Right atrium auricular region (tissue), 2 donors: ENCODE measurements at regions not wholly inside any gene's neighbourhood (a gene's known extent, or its start where the extent isn't known, plus 50 kb on each side); places are given as distances from the start of the nearest gene placed in this dataset.
A peak's percentile ranks its signal among the peaks of the same experiment; 100 is the strongest.

Source experiments
- DNase-seq: peaks from one replicate; pipeline ENCODE4 v3.0.0-alpha.2; 2019; ENCODE audit warnings: low spot score
- H3K27ac ChIP-seq, 2 donors: fragments of 200-600 bp; sonication (generic); 1 replicate in 1 of 2; 2 replicates in 1 of 2; pipeline ENCODE4 v1.5.1; 2016 to 2019
- H3K27me3 ChIP-seq, 2 donors: fragments of 200-600 bp; sonication (generic); one replicate each; pipeline versions ENCODE4 v1.5.1 to v1.6.0; 2017 to 2019
- H3K36me3 ChIP-seq: fragments of 200-600 bp; sonication (generic); one replicate; pipeline ENCODE4 v1.5.1; 2016
- H3K4me1 ChIP-seq, 2 donors: fragments of 200-600 bp; sonication (generic); one replicate each; pipeline versions ENCODE4 v1.5.1 to v1.6.0; 2017 to 2019
- H3K4me3 ChIP-seq, 2 donors: fragments of 200-600 bp; sonication (generic); 1 replicate in 1 of 2; 2 replicates in 1 of 2; pipeline ENCODE4 v1.5.1; 2017 to 2019; ENCODE audit warnings: mild to moderate bottlenecking in 1 of 2, moderate library complexity in 1 of 2
- H3K9me3 ChIP-seq, 2 donors: fragments of 200-600 bp; sonication (generic); one replicate each; pipeline ENCODE4 v1.5.1; 2019
- TF ChIP-seq, protein P1 (sequence below), 2 donors: fragments of 200-600 bp; sonication (generic); IDR thresholded peaks; one replicate each; pipeline ENCODE4 v1.5.1; 2019; ENCODE audit warnings: antibody characterized with exemption in 2 of 2

GRCh38 chr6:20325641-20326421 is 75.8 kb upstream of the E2F3 start:
- no peaks in the 10 kb centered on the region for H3K36me3 ChIP-seq
- no peak overlapping the region for H3K4me3 ChIP-seq
- no peak overlapping the region for H3K27ac ChIP-seq

GRCh38 chr6:20326422-20326728 is 75.3 kb upstream of the E2F3 start:
- no peak for DNase-seq
- Histone ChIP-seq H3K4me3 (no peak overlapping the region), H3K36me3 (no peaks in the 10 kb centered on the region), H3K27ac (no peak overlapping the region), H3K4me1 (peaks cover 0 to 4% of the 10 kb centered on the region in 2 donors), H3K27me3 (no peaks in the 10 kb centered on the region), H3K9me3 (no peaks in the 10 kb centered on the region)
- TF ChIP-seq, protein P1, sequence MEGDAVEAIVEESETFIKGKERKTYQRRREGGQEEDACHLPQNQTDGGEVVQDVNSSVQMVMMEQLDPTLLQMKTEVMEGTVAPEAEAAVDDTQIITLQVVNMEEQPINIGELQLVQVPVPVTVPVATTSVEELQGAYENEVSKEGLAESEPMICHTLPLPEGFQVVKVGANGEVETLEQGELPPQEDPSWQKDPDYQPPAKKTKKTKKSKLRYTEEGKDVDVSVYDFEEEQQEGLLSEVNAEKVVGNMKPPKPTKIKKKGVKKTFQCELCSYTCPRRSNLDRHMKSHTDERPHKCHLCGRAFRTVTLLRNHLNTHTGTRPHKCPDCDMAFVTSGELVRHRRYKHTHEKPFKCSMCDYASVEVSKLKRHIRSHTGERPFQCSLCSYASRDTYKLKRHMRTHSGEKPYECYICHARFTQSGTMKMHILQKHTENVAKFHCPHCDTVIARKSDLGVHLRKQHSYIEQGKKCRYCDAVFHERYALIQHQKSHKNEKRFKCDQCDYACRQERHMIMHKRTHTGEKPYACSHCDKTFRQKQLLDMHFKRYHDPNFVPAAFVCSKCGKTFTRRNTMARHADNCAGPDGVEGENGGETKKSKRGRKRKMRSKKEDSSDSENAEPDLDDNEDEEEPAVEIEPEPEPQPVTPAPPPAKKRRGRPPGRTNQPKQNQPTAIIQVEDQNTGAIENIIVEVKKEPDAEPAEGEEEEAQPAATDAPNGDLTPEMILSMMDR (IDR thresholded peaks at IDR 0.05): no peak

More at GRCh38 chr6:20325641-20326421, 75.8 kb upstream of the E2F3 start:
- no peak for DNase-seq
- H3K27me3 ChIP-seq: no peaks in the 10 kb centered on the region
- H3K4me1 ChIP-seq: no peaks in the 10 kb centered on the region
- TF ChIP-seq, protein P1 (IDR thresholded peaks at IDR 0.05): no peak
- no peaks in the 10 kb centered on the region for H3K9me3 ChIP-seq

DNA sequence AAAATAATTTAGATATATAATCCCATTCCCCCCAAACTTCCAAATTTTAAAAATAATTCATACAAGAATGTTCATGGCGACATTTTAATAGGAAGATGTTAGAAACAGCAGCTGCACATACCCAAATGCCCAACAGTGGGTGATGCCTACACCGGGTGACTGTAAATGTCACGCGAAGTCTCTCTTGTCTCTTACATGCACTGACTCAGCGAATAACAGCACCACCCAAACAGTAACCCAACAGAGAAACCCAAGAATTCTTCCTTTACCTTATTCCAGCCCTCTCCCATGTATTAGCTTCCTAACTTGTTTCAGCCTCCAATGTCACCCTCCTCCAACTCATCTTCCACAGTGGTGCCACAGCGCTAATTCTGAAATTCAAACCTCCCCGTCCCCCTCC is 74.5 kb upstream of the E2F3 start:
- H3K36me3 ChIP-seq: no peaks in the 10 kb centered on the region
- no peak for DNase-seq
- no peak overlapping the region for H3K27ac ChIP-seq
- TF ChIP-seq, protein P1 (IDR thresholded peaks at IDR 0.05): no peak
- H3K4me3 ChIP-seq: no peak overlapping the region
- H3K9me3 ChIP-seq: no peaks in the 10 kb centered on the region
- H3K27me3 ChIP-seq: no peaks in the 10 kb centered on the region
- H3K4me1 ChIP-seq: peaks cover 0 to 5% of the 10 kb centered on the region in 2 donors

GRCh38 chr6:20328266-20328923 is 73.3 kb upstream of the E2F3 start:
- H3K9me3 ChIP-seq: no peaks in the 10 kb centered on the region
- peak overlapping the region in 1 of 2 donors; percentile 34 for H3K27ac ChIP-seq
- H3K36me3 ChIP-seq: no peaks in the 10 kb centered on the region
- no peak overlapping the region for H3K4me3 ChIP-seq
- TF ChIP-seq, protein P1 (IDR thresholded peaks at IDR 0.05): no peak
- DNase-seq: no peak
- H3K4me1 ChIP-seq: peaks cover 0 to 5% of the 10 kb centered on the region in 2 donors
- no peaks in the 10 kb centered on the region for H3K27me3 ChIP-seq

DNA sequence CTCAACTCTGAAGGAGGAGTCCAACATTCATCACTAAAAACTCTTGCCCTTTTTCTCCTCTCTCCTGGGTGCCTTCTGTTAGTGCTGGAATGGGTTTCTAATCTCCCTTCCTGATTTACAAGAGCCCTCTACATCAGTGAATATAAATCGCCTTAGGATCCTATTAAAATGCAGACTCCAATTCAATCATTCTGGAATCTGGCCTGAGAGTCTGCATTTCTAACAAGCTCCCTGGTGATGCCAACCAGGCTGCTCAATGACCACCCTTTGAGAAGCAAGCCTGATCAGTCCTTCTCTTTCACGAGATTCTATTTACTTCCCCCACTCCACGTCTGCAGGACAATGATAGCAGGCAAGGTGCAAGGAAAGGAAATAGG is 72.8 kb upstream of the E2F3 start:
- TF ChIP-seq, protein P1 (IDR thresholded peaks at IDR 0.05): no peak
- peaks cover 0 to 5% of the 10 kb centered on the region in 2 donors for H3K4me1 ChIP-seq
- no peak overlapping the region for H3K4me3 ChIP-seq
- no peaks in the 10 kb centered on the region for H3K9me3 ChIP-seq
- no peaks in the 10 kb centered on the region for H3K36me3 ChIP-seq
- no peaks in the 10 kb centered on the region for H3K27me3 ChIP-seq
- DNase-seq: no peak
- H3K27ac ChIP-seq: peak overlapping the region in 1 of 2 donors; percentile 34
